PC-3 (cell line): ENCODE measurements at regions not wholly inside any gene's neighbourhood (a gene's known extent, or its start where the extent isn't known, plus 50 kb on each side); places are given as distances from the start of the nearest gene placed in this dataset.
"Not testable (repeated sequence)": the region's sequence is repeated elsewhere in the genome, so short reads cannot be mapped to it uniquely, and the experiment has no call there.

Experiments
- ATAC-seq: fragments of 200-7000 bp; cut with Tn5 transposase; 2 replicates; pipeline ENCODE4 v1.9.1; 2020; ENCODE audit warnings: mild to moderate bottlenecking, moderate library complexity
- BruUV-seq: library from RNA; stranded (reverse); fragments of 400-500 nt; replicated peaks from 2 replicates; lab custom pipeline; 2021; lab: Mats Ljungman, UMichigan
- CTCF ChIA-PET: fragments of 300-600 bp; sonication (Branson Sonifier 250); formaldehyde crosslinking; loops from one replicate; lab custom pipeline; 2022; ENCODE audit warnings: antibody characterized with exemption; lab: Charles Lee
- POLR2A ChIA-PET: fragments of 300-600 bp; sonication (Branson Sonifier 250); formaldehyde crosslinking; loops from one replicate; lab custom pipeline; 2022; ENCODE audit warnings: antibody characterized with exemption; ENCODE audit not compliant: unreplicated experiment; lab: Charles Lee
- DNase-seq: peaks from one replicate; pipeline ENCODE4 v3.0.0-alpha.2; 2015
- H2AFZ ChIP-seq: fragments of 300-600 bp; sonication (generic); 2 replicates; pipeline ENCODE4 v1.6.0; 2016; ENCODE audit warnings: antibody characterized with exemption, low read length
- H3F3A ChIP-seq: fragments of 300-600 bp; sonication (generic); one replicate; pipeline ENCODE4 v1.6.0; 2017; ENCODE audit warnings: antibody characterized with exemption, low read length, control low read depth, mild to moderate bottlenecking; ENCODE audit not compliant: unreplicated experiment
- H3K27ac ChIP-seq: fragments of 300-600 bp; sonication (generic); 2 replicates; pipeline ENCODE4 v1.5.1; 2016; ENCODE audit warnings: mild to moderate bottlenecking, low read length
- H3K27me3 ChIP-seq: fragments of 300-600 bp; sonication (generic); 2 replicates; pipeline ENCODE4 v1.6.1; 2016; ENCODE audit warnings: low read length, mixed read lengths
- H3K36me3 ChIP-seq: fragments of 300-600 bp; sonication (generic); 2 replicates; pipeline ENCODE4 v1.6.1; 2016; ENCODE audit warnings: low read depth, mixed run types, low read length, mixed read lengths
- H3K4me1 ChIP-seq: fragments of 300-600 bp; sonication (generic); 2 replicates; pipeline ENCODE4 v1.5.1; 2016; ENCODE audit warnings: low read length; ENCODE audit not compliant: insufficient read depth
- H3K4me2 ChIP-seq: fragments of 300-600 bp; sonication (generic); 2 replicates; pipeline ENCODE4 v1.6.0; 2016; ENCODE audit warnings: low read length
- H3K4me3 ChIP-seq: fragments of 300-600 bp; sonication (generic); 2 replicates; pipeline ENCODE4 v1.5.1; 2016; ENCODE audit warnings: mild to moderate bottlenecking, low read length, mixed read lengths
- H3K79me2 ChIP-seq: fragments of 300-600 bp; sonication (generic); 2 replicates; pipeline ENCODE4 v1.6.1; 2017; ENCODE audit warnings: low read length, mixed read lengths
- H3K9ac ChIP-seq: fragments of 300-600 bp; sonication (generic); 2 replicates; pipeline ENCODE4 v1.6.0; 2016; ENCODE audit warnings: mild to moderate bottlenecking, low read length
- H3K9me2 ChIP-seq: fragments of 300-600 bp; sonication (generic); replicated peaks from 2 replicates; pipeline ENCODE4 v1.6.1; 2016; ENCODE audit warnings: mixed run types, low read length, mixed read lengths
- H3K9me3 ChIP-seq: fragments of 300-600 bp; sonication (generic); 2 replicates; pipeline ENCODE4 v1.6.1; 2016; ENCODE audit warnings: low read length, mixed read lengths
- H4K20me1 ChIP-seq: fragments of 300-600 bp; sonication (generic); 2 replicates; pipeline ENCODE4 v1.6.1; 2016; ENCODE audit warnings: low read length, mixed read lengths
- CTCF ChIP-seq: fragments of 300-600 bp; sonication (generic); conservative IDR thresholded peaks from 2 replicates; pipeline ENCODE4 v1.5.1; 2017; ENCODE audit warnings: antibody characterized with exemption, low read depth, mild to moderate bottlenecking, low read length
- EZH2 ChIP-seq: fragments of 300-600 bp; sonication (generic); IDR thresholded peaks from one replicate; pipeline ENCODE4 v1.6.1; 2017; ENCODE audit warnings: antibody characterized with exemption, mild to moderate bottlenecking, low read length; ENCODE audit not compliant: unreplicated experiment
- EZH2phosphoT487 ChIP-seq: fragments of 300-600 bp; sonication (generic); IDR thresholded peaks from 2 replicates; pipeline ENCODE4 v1.6.1; 2018; ENCODE audit warnings: mild to moderate bottlenecking, antibody characterized with exemption, low read length, borderline replicate concordance
- intact Hi-C: fragments of 100-400 bp; cut with micrococcal nuclease; formaldehyde crosslinking; loops from 2 replicates; pipeline ENCODE4 v1.9.0; 2023

GRCh38 chr19:28314287-28314686, 898.7 kb downstream of the UQCRFS1 start:
- H4K20me1 ChIP-seq, result no peaks in the 10 kb centered on the region
- H3K27ac ChIP-seq, result no peak overlapping the region
- CTCF ChIA-PET, result no interaction called here

GRCh38 chr19:28313633-28314032, 899.3 kb downstream of the UQCRFS1 start:
- Histone ChIP-seq H3K27ac (no peak overlapping the region), H3K4me3 (no peak overlapping the region), H4K20me1 (no peaks in the 10 kb centered on the region), H3K9me3 (no peaks in the 10 kb centered on the region), H3F3A (no peaks in the 10 kb centered on the region), H2AFZ (no peak overlapping the region), H3K4me1 (no peaks in the 10 kb centered on the region), H3K36me3 (no peaks in the 10 kb centered on the region), H3K9me2 (no peaks in the 10 kb centered on the region), H3K9ac (no peak overlapping the region), H3K4me2 (no peak overlapping the region), H3K79me2 (no peaks in the 10 kb centered on the region), H3K27me3 (no peaks in the 10 kb centered on the region)
- CTCF ChIA-PET, result no interaction called here
- DNase-seq, result peak; percentile 2
- ATAC-seq, result no peak
- TF ChIP-seq CTCF (no peak), EZH2 (no peak), EZH2phosphoT487 (no peak)
- POLR2A ChIA-PET, result no interaction called here
- BruUV-seq, result no TSS peak
- intact Hi-C loops, result no loop called here

More at GRCh38 chr19:28314287-28314686, 898.7 kb downstream of the UQCRFS1 start:
- DNase-seq (no peak), ATAC-seq (no peak)
- H3K4me1 ChIP-seq, result no peaks in the 10 kb centered on the region
- no peaks in the 10 kb centered on the region for H3K36me3 ChIP-seq
- H3K9me2 ChIP-seq, result no peaks in the 10 kb centered on the region
- H3K79me2 ChIP-seq, result no peaks in the 10 kb centered on the region
- POLR2A ChIA-PET, result no interaction called here
- intact Hi-C loops, result no loop called here
- H3K9ac ChIP-seq, result no peak overlapping the region
- BruUV-seq, result no TSS peak
- no peaks in the 10 kb centered on the region for H3K9me3 ChIP-seq
- H2AFZ ChIP-seq, result no peak overlapping the region
- H3K4me3 ChIP-seq, result no peak overlapping the region
- H3K27me3 ChIP-seq, result no peaks in the 10 kb centered on the region
- H3K4me2 ChIP-seq, result no peak overlapping the region
- no peak for TF ChIP-seq EZH2
- no peak for TF ChIP-seq CTCF
- TF ChIP-seq EZH2phosphoT487, result no peak
- no peaks in the 10 kb centered on the region for H3F3A ChIP-seq

- Histone ChIP-seq H3F3A (no peaks in the 10 kb centered on the region), H4K20me1 (no peaks in the 10 kb centered on the region), H3K4me3 (no peak overlapping the region), H3K9me2 (no peaks in the 10 kb centered on the region), H3K9ac (no peak overlapping the region), H3K9me3 (no peaks in the 10 kb centered on the region), H3K36me3 (no peaks in the 10 kb centered on the region), H3K27me3 (no peaks in the 10 kb centered on the region), H3K4me2 (no peak overlapping the region), H3K79me2 (no peaks in the 10 kb centered on the region), H3K4me1 (no peaks in the 10 kb centered on the region), H3K27ac (no peak overlapping the region), H2AFZ (no peak overlapping the region)
- TF ChIP-seq EZH2, result no peak
- no TSS peak for BruUV-seq
- CTCF ChIA-PET, result no interaction called here
- DNase-seq, result no peak
- intact Hi-C loops, result no loop called here
- no peak for ATAC-seq
- POLR2A ChIA-PET, result no interaction called here
Measured at GRCh38 chr19:28312269-28312668, 900.7 kb downstream of the UQCRFS1 start.

- H3K9me3 ChIP-seq, BruUV-seq, H3K9ac ChIP-seq, ATAC-seq, POLR2A ChIA-PET, H3K79me2 ChIP-seq, H3K9me2 ChIP-seq, DNase-seq, H3F3A ChIP-seq, intact Hi-C loops, H3K27ac ChIP-seq, H3K4me3 ChIP-seq, H3K36me3 ChIP-seq, H4K20me1 ChIP-seq, H3K4me2 ChIP-seq, H3K4me1 ChIP-seq, CTCF ChIA-PET, H3K27me3 ChIP-seq, H2AFZ ChIP-seq: not testable (repeated sequence)
Measured at GRCh38 chr19:28310829-28311228, 902.1 kb downstream of the UQCRFS1 start.
